GM19467 (cell line): ENCODE measurements at regions not wholly inside any gene's neighbourhood (a gene's known extent, or its start where the extent isn't known, plus 50 kb on each side); places are given as distances from the start of the nearest gene placed in this dataset.
"Not testable (repeated sequence)": the region's sequence is repeated elsewhere in the genome, so short reads cannot be mapped to it uniquely, and the experiment has no call there.

ENCODE experiments used
- ATAC-seq: cut with Tn5 transposase; IDR thresholded peaks from one replicate; pipeline ENCODE4 v1.9.1; 2021; ENCODE audit warnings: mild to moderate bottlenecking, moderate library complexity; ENCODE audit not compliant: unreplicated experiment

DNA sequence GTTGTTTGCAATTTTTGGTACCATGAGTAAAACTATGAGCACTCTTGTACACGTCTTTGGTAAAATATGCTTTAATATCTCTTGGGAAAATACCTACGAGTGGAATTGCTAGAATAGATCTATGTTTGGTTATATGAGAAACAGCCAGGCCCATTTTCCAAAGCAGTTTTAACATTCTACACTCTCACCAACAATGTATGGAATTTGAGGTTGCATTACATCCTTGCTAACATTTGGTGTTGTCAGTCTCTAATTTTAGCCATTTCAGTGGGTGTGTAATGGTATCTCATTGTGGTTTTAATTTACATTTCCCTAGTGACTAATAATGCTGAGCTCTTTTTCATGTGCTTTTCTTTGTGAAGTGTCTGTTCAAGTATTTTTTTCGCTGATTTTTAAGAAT, 118.9 kb upstream of the TCF4 start:
- no peak for ATAC-seq

DNA sequence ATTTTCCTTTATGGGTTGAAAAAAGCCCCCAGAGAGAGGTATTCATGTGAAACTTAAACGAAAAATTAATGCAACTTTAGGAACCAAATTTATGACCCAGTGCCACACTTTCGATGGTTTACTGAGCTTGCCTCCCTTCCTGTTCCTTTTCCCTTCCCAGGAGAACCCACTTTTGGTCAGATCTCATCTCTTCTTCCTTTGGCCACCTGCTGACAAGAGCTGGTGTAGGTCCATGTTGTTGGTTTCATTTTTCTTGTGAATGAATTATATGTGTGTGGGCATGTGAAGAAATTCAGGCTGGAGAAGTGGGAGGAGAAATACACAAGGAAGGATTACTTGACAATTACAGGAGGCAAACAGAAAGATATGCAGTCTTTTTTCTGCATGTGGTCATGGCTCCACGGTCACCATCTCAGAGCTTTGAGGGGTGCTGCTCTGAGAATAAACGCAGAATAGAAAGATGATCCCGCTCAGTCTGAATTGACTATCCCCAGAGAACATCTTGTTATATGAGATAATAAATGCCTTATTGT, 111.3 kb upstream of the TCF4 start:
- ATAC-seq: no peak

DNA sequence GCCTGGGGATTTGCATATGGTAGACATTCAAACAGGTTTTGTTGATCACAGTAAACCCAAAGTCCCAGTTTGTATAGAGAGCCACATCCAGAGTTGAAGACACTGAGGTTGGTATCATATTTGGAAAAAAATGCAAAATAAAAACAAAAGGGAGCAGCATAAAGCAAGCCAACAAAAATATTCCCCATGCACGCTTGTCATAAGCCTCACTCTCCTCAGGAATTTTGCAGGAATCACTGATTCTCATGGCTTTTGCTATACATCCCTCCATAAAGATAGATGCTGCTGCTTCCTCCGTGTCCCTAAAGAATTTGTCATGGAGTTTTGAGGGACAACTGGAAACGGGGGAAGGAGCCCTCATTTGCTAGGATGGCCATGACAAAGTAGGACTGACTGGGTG, 108.8 kb upstream of the TCF4 start:
- ATAC-seq: no peak

DNA sequence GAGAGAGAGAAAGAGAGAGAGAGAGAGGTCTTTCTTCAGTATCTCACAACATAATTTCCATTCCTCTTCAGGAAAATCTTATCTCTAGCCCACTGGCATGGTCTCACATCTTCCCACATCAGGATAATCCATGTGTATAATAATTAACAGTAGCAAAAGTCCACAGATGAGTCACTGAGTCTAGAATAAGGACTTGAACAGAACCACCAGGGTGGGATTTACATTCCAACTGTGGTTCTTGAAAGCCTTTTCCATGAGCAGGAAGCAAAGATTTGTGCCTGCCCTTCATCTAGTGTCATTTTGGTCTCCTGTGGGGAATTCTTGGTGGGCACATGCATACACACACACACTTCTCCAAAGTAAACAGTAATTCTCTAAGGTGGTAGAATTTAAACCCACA, 107.1 kb upstream of the TCF4 start:
- ATAC-seq: no peak

DNA sequence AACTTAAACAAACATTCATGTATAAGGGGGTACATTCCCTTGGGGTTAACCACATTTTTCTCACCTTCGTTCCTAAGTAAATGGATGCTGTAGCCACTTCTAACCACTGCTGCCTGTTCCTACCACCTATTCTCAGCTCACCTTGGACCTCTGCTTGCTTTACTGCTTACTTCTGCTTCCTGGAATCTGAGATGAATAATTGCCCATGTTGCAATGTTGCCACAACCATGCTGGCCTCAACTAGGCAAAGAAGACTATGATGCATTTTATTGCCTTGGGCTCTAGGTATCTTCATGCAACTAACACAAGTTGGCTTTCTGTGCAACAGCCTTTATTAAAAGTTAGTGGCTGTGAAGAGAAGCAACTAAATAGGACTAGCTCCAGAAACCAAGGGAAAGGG, 106.3 kb upstream of the TCF4 start:
- no peak for ATAC-seq

DNA sequence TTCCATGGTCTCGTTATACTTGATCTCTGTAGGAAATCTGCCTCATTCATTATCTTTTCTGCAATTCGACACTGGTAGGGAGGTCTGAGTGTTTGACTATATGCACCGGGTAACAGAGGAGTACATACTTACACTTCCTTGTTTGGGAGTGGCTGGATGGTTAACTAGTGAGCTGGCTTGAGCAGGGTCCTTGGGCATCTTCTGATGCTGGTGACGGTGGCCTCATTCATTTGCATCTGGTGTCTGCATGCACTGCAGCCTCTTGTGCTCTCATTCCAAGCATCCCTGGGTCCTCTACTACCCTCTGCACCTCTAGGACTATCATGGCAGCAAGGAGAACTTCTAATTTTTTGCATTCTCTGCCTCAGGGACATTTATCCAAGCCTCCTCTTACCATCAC, 100.0 kb upstream of the TCF4 start:
- ATAC-seq: no peak

DNA sequence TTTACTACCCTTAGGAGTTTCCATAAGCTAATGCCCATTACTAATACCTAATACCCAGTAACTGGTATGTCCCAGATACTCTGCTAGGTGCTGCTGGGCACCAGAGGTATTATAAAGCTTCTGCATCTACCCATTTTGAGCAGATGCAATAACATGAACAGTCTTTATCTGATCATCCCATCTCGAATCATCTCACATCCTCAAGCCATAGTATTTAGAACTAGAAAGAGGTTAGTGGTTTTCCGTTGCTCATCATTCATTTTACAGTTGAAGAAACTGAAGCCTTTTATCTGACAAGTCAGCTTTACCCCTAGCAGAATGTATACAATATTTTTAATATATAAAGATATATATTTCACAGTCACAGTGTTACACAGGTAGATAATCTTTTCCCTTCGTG, 99.1 kb upstream of the TCF4 start:
- ATAC-seq: no peak

DNA sequence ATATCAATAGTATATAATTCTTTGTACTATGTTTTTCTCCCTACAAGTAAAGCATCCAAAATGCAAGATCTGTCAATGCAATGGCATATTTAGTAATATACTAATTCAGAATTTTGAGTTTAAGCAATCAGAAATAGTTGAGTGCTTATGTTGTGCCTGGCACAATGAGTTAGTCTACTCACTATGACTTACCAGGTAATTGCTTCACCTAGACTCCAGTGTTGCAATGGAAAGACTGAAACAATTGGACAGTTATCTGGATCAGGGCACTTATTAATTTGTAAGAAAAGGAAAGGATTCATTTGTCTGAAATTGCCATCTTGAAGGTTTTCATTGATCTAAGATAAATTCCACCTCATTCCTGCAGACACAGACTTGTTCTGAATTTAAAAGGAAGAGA, 97.6 kb upstream of the TCF4 start:
- ATAC-seq: no peak

DNA sequence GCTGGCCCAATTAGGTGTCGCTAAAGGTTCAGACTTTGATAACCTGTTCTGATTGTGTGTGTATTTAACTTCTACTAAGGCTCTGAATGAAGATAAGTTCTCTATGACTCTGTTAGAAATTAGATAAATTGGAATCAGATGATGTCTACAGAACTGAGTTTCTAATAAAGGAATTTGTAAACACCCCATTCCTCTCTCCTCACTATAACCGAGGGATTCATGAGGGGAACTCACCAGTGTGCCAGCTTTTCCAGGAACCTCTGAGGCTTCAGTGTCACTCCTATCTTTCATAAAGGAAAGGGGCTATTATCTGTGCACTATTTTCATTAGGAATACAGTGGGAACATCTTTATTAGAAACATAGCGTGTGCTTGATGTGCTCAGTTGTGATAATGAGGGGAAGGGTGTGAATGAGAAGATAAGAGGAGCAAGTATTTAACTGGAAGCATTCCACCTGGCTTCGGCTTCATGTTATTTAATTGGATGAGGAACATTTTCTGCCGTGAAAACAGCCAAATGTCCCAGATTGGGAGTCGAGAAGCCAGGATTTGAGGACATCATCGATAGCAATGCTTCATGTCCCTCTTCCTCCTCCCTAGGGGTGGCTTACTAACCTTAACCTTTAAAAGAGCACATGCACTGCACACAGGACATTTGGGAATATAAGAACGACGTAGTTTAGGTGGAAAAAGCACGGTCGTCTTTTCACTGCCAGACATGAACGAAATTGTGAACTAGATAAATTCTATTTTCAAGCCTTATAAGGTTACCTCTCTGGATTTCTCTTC, 84.8 kb upstream of the TCF4 start:
- no peak for ATAC-seq

DNA sequence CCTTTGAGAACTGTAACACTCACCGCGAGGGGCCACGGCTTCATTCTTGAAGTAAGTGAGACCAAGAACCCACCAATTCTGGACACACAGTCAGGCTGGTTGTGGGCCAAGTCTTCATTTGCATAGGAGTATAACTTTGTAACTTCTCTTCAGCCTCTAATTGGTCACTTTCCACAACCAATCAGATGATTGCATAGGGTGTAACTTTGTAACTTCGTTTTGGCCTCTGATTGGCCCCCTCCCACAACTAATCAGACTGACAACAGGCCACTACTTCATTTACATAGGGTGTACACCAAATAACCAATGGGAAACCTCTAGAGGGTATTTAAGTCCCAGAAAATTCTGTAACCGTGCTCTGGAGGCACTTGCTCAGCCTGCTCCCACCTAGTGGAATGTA, 77.5 kb upstream of the TCF4 start:
- no peak for ATAC-seq

DNA sequence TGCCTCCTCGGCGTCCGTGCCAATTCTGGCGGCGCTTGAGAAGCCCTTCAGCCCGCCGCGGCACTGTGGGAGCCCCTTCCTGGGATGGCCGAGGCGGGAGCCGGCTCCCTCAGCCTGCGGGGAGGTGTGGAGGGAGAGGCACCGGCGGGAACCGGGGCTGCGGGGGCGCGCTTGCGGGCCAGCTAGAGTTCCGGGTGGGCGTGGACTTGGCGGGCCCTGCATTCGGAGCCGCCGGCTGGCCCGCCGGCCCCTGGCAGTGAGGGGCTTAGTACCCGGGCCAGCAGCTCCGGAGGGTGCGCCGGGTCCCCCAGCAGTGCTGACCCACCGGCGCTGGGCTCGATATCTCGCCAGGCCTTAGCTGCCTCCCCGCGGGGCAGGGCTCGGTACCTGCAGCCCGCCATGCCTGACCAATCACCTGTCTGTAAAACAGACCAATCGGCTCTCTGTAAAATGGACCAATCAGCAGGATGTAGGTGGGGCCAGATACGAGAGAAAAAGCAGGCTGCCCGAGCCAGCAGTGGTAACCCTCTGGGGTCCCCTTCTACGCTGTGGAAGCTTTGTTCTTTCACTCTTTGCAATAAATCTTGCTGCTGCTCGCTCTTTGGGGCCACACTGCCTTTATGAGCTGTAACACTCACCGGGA, 76.9 kb upstream of the TCF4 start:
- ATAC-seq: not testable (repeated sequence)

DNA sequence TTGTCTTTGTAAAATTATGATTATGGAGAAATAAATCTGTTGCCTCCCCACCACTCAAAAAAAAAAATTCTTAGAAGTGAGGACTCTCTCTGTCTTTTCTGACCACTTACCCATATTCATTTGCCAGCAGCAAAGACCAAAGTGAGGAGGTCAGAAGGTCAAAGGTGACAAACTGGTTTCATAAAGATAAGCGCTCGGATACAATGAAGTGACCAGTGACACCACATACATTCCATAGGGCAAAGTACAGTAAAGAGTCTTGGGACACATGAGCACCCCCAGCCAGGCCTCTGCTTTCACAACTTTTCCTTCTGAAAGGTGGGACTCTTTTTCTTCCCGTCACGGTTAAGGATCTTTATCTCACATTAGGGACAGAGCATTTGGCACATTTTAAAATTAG, 75.9 kb upstream of the TCF4 start:
- ATAC-seq: no peak

DNA sequence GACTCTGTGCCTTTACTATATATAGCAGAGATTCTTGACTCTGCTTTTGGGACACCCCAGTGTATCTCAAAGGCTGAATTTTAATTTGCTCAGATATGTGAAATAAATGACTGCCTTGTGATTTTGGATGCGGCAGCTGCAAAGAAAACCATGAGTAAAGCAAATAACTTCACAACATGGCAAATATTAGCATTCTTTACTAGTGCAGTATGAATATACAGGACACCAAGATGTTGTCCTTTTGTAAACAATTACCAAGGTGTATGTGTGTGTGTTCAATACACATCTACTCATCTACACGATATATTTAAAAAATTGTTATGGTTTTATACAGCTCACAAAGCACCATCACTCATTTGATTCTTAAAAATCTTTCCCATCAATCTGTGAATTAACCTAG, 70.6 kb upstream of the TCF4 start:
- ATAC-seq: no peak

DNA sequence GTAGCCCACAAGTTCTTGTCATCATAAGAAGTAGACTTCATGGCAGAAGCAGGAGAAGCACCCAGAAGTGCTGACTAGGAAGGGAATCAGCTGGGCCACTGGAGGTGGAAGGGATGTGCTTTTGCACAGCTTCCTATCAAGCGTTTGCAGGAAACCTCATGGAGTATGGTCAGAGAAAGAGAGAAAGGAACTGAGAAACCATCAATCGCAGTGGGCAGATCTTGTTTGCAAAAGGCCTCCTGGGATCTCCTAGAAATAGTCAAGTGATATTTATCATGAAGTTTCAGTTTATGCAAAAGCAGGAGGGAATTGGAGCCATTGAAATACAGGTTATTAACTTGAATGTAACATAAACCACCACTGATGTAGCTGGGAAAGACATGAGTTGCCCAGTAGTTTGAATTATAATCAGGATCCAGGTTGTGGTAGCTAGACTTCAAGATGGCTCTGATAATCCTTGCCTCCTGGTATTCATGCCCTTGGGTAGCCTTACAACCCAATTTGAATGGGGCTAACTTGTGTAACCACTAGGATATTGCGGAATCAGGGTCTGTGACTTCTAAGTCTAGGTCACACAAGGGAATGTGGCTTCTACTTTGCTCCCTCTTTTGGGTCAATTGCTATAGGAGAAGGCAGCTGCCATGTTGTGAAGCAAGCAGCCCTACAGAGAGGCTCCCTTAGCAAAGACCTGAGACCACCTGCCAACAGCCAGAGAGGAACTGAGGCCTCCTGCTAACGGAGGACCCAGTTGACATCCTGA, 69.8 kb upstream of the TCF4 start:
- no peak for ATAC-seq

DNA sequence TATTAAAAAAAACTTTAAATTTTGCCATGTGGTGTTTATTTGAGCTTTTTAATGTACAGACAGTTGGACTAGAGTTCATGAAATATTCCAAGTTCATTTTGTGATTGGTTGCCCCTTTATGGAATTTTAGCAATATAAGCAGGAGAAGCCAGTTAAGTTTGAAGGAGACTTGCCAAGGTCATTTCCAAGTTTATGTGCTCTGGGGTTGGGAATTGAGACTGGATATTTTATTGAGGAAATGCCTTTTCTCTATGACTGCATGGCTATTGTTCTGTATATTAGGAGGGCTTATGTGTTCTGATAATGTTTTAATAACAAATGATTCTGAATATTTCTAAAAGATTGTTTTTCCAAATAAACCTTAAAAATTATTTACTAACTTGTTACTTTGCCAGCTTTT, 67.0 kb upstream of the TCF4 start:
- ATAC-seq: no peak

DNA sequence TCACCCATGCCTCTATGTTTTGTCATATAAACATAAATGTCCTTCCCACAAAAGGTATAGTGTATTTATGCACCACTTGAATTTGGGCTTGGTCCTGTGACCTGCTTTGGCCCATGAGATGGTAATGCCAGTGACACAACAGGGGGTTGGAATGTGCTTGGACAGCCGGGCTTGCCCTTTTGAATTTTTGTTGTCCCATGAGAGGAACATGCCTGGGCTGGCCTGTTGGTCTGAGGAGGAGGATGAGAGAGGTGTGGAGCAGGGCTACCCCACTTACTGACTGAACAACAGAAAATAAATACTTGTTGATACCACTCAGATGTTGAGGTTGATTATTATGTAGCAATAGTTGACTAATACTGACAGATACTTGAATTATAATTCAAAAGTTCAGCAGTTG, 63.2 kb upstream of the TCF4 start:
- no peak for ATAC-seq

DNA sequence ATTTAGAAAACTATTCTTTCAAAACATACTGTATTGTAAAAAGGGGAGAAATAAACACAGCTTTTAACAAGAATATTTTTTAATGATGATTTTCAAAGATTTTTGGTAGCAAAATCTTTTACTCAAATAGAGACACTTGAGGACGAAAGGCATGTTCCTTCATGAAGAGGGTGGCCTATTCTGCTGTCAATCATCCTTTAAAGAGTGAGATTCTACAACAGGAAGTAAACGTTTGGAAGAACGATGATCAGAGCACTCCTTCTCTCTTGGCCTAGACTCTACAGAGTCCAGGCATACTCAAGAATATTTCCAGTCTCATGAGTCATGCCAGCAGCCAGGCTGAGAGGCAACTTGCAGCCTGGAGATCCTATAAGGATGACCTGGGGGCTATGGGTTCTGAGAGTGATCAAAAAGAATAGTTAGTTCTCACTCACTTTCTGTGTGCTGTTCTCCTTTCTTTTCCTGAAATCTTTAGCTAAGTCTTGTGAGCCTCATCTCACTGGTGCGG, 62.4 kb upstream of the TCF4 start:
- no peak for ATAC-seq

DNA sequence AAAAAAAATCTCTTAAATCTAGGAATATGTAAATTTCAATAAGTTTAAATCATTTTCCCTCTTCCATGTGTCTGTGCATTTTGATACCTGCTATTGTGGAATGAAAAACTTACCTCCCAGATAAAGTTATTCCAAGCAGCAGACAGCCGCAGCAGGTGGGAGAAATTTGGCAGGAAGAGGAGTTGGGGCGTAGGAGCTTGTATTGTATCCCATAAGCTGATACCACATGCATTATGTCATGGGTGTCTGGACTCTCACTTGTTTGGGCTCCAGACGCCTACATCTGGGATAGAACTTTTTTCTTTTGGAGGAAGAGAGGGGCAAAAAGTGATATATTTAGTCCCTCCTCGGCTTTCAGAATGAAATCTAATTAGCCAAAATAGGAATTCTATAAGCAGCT, 59.3 kb upstream of the TCF4 start:
- no peak for ATAC-seq

DNA sequence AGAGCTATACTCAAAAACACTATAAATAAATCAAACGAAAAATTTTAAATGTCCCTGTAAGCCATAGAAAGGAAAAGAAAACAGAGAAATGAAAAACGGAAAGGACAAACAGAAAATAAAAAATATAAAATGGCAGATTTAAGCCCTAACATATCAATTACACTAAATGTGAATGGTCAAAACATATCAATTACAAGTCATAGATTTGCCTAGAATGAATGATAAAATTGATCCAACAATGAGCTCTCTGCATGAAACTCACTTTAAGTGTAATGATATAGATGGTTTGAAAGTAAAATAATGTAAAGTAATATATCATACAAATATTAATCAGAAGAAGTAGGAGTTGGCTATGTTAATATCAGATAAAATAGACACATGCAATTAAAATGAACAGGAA, 54.2 kb upstream of the TCF4 start:
- ATAC-seq: no peak

DNA sequence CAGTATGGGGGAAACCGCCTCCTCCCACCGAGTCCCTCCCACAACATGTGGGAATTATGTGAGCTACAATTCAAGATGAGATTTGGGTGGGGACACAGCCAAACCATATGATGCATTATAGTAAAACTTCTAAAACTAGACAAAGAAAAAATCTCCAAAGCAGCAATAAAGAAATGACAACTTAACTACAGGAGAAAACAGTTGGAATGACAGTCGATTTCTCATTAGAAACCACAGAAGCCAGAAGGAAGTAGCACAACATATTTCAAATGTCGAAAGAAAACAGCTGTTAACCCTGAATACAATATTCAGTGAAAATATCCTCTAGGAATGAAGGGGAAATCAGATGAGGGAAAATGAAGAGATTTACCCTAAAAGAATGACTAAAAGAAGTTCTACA, 53.5 kb upstream of the TCF4 start:
- ATAC-seq: no peak
